ENCODE measurements at regions not wholly inside any gene's neighbourhood (a gene's known extent, or its start where the extent isn't known, plus 50 kb on each side); places are given as distances from the start of the nearest gene placed in this dataset.

DNA sequence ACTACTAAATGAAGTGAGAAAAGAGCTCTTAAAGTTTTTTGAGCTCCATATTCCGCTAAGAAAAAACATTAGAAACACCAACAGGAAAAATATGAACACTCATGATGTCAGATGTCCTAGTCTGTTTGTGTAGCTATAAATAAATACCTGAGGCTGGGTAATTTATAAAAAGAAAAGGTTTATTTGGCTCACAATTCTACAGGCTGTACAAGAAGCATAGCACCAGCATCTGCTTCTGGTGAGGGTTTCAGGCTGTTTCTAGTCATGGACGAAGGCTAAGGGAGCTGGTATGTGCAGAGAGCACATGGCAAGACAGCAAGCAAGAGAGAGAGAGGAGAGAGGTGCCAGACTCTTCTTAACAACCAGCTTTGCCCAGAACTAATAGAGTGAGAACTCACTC is 186.2 kb downstream of the PLK2 start:
- TF ChIP-seq, protein P1, sequence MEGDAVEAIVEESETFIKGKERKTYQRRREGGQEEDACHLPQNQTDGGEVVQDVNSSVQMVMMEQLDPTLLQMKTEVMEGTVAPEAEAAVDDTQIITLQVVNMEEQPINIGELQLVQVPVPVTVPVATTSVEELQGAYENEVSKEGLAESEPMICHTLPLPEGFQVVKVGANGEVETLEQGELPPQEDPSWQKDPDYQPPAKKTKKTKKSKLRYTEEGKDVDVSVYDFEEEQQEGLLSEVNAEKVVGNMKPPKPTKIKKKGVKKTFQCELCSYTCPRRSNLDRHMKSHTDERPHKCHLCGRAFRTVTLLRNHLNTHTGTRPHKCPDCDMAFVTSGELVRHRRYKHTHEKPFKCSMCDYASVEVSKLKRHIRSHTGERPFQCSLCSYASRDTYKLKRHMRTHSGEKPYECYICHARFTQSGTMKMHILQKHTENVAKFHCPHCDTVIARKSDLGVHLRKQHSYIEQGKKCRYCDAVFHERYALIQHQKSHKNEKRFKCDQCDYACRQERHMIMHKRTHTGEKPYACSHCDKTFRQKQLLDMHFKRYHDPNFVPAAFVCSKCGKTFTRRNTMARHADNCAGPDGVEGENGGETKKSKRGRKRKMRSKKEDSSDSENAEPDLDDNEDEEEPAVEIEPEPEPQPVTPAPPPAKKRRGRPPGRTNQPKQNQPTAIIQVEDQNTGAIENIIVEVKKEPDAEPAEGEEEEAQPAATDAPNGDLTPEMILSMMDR (IDR thresholded peaks at IDR 0.05; ENCODE audit: extremely low read depth, missing control alignments) = no peak
- no peak for DNase-seq (ENCODE audit: low spot score)

DNA sequence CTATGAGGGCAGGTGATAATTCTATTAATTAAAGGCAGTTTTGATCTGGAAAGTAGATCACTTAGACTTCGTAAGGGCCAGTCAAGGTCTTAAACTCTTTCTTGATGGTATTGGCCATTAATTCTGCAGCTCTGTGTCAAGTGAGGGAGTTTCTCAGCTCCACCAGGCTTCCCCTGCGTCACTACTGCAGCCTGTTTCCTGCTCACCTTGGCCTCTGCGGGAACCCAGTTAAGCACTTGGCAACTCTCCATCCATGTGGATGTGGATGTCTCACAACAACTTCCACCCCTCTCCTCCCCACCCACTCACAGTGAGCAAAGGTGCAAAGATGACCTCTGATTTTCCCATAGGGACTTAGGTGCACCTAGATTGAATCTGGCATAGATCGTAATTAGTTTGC is 191.6 kb downstream of the PLK2 start:
- DNase-seq (ENCODE audit: low spot score) = no peak

DNA sequence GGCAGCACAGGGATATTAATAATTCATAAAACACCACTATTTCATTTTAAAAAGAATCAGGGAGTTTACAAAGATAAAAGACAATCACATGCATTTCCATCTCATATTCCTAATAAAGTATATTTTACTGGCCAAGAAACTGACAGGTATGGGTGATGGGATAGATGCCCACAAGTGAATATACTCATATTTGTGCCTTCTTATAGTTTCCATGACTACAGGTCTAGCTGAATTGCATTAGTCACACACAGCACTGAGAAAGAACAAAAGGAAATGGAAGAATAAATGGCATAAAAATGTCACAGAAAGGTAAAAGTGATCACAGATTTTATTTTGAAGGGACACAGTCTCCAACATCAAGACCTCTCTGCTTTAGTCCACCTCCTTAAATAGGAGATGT is 193.5 kb downstream of the PLK2 start:
- TF ChIP-seq, protein P1 (IDR thresholded peaks at IDR 0.05; ENCODE audit: extremely low read depth, missing control alignments) = no peak
- DNase-seq (ENCODE audit: low spot score) = no peak

More for the DNA sequence above, 191.6 kb downstream of the PLK2 start:
- TF ChIP-seq, protein P1 (IDR thresholded peaks at IDR 0.05; ENCODE audit: extremely low read depth, missing control alignments) = no peak

DNA sequence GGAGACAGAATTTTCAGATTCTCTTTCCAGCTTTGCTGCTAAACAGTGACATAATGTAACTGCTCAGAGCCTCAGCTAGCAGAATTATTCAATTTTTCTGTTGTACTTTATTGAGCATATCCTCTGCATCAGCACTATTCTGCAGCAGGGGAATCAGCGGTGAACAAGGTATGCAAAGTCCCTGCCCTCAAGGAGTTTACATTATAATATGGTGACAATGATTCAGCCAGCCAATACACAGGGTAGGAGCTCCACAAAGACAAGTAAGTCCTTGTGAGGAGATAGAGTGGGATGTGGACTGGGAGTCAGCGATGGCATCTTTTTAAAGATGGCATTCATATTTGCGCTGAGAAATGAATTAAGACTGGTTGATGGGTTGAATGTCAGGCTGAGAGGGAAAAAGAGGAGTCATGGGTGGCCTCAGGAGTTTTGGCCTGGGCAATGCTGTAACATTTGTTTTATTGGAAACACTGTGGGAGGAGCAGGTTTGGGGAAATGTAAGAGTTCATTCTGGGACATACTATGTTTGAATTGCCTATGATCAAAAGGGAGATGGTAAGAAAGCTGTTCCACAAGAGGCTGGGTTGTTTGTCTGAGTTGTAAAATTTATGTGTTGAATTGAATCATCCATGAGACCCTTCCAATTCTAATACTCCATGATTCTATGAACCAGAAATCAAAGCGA is 194.5 kb downstream of the PLK2 start:
- TF ChIP-seq, protein P1 (IDR thresholded peaks at IDR 0.05; ENCODE audit: extremely low read depth, missing control alignments) = no peak
- DNase-seq (ENCODE audit: low spot score) = no peak

DNA sequence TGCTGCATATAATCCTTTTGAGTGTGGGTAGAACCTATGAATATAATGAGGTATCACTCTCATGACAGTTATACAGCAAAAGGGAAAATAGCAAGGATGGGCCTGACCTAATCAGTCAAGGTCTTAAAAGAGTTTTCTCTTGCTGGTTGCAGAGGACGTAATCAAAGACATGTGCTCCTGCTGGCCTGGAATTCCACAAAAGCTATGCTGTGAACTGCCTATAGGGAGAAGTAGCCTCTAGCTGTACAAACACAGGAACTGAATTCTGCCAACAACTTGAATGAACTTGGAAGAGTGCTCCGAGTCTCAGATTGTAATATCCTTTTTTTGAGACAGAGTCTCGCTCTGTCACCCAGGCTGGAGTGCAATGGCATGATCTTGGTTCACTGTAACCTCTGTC is 195.6 kb downstream of the PLK2 start:
- no peak for DNase-seq (ENCODE audit: low spot score)
- TF ChIP-seq, protein P1 (IDR thresholded peaks at IDR 0.05; ENCODE audit: extremely low read depth, missing control alignments) = no peak

DNA sequence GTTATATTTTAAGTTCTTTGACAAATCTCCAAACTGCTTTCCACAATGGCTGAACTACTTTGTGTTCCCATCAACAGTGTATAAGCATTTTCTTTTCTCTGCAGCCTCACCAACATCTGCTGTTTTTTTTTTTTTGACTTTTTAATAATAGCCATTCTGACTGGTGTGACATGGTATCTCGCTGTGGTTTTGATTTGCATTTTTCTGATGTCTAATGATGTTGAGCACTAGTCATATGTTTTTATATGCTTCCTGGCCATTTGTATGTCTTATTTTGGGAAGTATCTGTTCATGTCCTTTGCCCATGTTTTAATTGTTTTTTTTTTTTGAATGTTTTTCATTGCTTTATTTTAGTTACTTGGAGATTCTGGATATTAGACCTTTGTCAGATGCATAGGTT is 196.6 kb downstream of the PLK2 start:
- TF ChIP-seq, protein P1 (IDR thresholded peaks at IDR 0.05; ENCODE audit: extremely low read depth, missing control alignments) = no peak
- no peak for DNase-seq (ENCODE audit: low spot score)

DNA sequence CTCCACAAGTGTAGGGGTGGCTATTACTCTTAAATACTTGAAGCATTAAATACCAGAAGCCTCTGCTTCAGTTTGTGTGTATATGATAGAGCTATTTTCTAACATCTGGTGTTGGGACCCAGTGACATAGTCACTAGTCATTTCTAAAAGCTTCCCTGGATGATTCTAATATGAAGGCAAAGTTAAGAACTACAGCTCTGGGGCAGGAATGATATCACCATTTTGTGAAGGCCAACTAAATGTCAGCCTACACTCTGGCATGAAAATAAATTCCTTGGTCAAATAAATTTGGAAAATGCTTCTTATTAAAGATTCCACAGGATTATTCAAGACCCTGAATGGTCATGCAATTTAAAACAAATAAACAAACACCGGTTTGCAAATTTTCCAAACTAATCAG is 197.7 kb downstream of the PLK2 start:
- no peak for DNase-seq (ENCODE audit: low spot score)
- TF ChIP-seq, protein P1 (IDR thresholded peaks at IDR 0.05; ENCODE audit: extremely low read depth, missing control alignments) = no peak

All from GM20000 (cell line).